GM23248 (cell line): ENCODE measurements at regions not wholly inside any gene's neighbourhood (a gene's known extent, or its start where the extent isn't known, plus 50 kb on each side); places are given as distances from the start of the nearest gene placed in this dataset.

ENCODE experiments used
- DNase-seq: peaks from one replicate; pipeline ENCODE4 v3.0.0-alpha.2; 2015
- H2AFZ ChIP-seq: fragments of 200-600 bp; sonication (generic); 2 replicates; pipeline ENCODE4 v1.6.1; 2016; ENCODE audit warnings: antibody characterized with exemption
- H3F3A ChIP-seq: fragments of 200-600 bp; sonication (generic); 2 replicates; pipeline ENCODE4 v1.6.1; 2016; ENCODE audit warnings: mild to moderate bottlenecking, antibody characterized with exemption, mixed run types; ENCODE audit not compliant: insufficient read depth
- H3K27ac ChIP-seq: fragments of 200-600 bp; sonication (generic); 2 replicates; pipeline ENCODE4 v1.5.1; 2016; ENCODE audit warnings: mild to moderate bottlenecking
- H3K27me3 ChIP-seq: fragments of 200-600 bp; sonication (generic); replicated peaks from 2 replicates; pipeline ENCODE4 v1.6.1; 2016; ENCODE audit warnings: mild to moderate bottlenecking; ENCODE audit not compliant: insufficient read depth
- H3K36me3 ChIP-seq: fragments of 200-600 bp; sonication (generic); 2 replicates; pipeline ENCODE4 v1.6.1; 2016; ENCODE audit warnings: low read depth, mild to moderate bottlenecking
- H3K4me1 ChIP-seq: fragments of 200-600 bp; sonication (generic); 2 replicates; pipeline ENCODE4 v1.6.1; 2016; ENCODE audit warnings: mild to moderate bottlenecking; ENCODE audit not compliant: insufficient read depth
- H3K4me2 ChIP-seq: fragments of 200-600 bp; sonication (generic); one replicate; pipeline ENCODE4 v1.6.1; 2016; ENCODE audit warnings: mild to moderate bottlenecking; ENCODE audit not compliant: unreplicated experiment
- H3K4me3 ChIP-seq: fragments of 200-600 bp; sonication (generic); 2 replicates; pipeline ENCODE4 v1.5.1; 2016; ENCODE audit warnings: mild to moderate bottlenecking
- H3K79me2 ChIP-seq: fragments of 200-600 bp; sonication (generic); 2 replicates; pipeline ENCODE4 v1.6.1; 2016; ENCODE audit warnings: mild to moderate bottlenecking; ENCODE audit not compliant: insufficient read depth
- H3K9ac ChIP-seq: fragments of 200-600 bp; sonication (generic); 2 replicates; pipeline ENCODE4 v1.6.1; 2016; ENCODE audit warnings: mild to moderate bottlenecking
- H3K9me2 ChIP-seq: fragments of 200-600 bp; sonication (generic); 2 replicates; pipeline ENCODE4 v1.6.1; 2016; ENCODE audit warnings: mixed run types, mild to moderate bottlenecking, moderate library complexity; ENCODE audit not compliant: insufficient read depth
- H3K9me3 ChIP-seq: fragments of 200-600 bp; sonication (generic); one replicate; pipeline ENCODE4 v1.6.1; 2017; ENCODE audit warnings: low read depth
- H4K20me1 ChIP-seq: fragments of 200-600 bp; sonication (generic); 2 replicates; pipeline ENCODE4 v1.6.0; 2016; ENCODE audit not compliant: insufficient read depth
- EZH2 ChIP-seq: fragments of 200-600 bp; sonication (generic); IDR thresholded peaks from 2 replicates; pipeline ENCODE4 v1.6.1; 2018; ENCODE audit warnings: antibody characterized with exemption, mild to moderate bottlenecking; ENCODE audit not compliant: insufficient read depth, poor library complexity, severe bottlenecking
- EZH2phosphoT487 ChIP-seq: fragments of 200-600 bp; sonication (generic); IDR thresholded peaks from 2 replicates; pipeline ENCODE4 v1.6.1; 2018; ENCODE audit warnings: antibody characterized with exemption, moderate library complexity, mild to moderate bottlenecking, low read depth; ENCODE audit not compliant: insufficient read depth
- WGBS, 2 experiments: methylation state at CpG; one replicate each; pipeline ENCODE4 v1.1.6; 2015 to 2017; ENCODE audit warnings: low lambda C conversion rate in 2 of 2, low coverage in 1 of 2; ENCODE audit errors: missing lambda C conversion rate in 2 of 2; 5-methylcytosine and 5-hydroxymethylcytosine counted together
- in situ Hi-C: fragments of 300-500 bp; cut with MboI; formaldehyde crosslinking; loops from 2 replicates; pipeline ENCODE4 v1.15.0; 2020

GRCh38 chr4:22969287-22969896 lies 276.7 kb downstream of the GBA3 start:
- Histone ChIP-seq H4K20me1 (no peaks in the 10 kb centered on the region), H3F3A (no peaks in the 10 kb centered on the region), H3K9ac (no peak overlapping the region), H3K4me2 (no peak overlapping the region), H3K9me3 (peaks cover 8% of the 10 kb centered on the region), H3K27ac (no peak overlapping the region), H3K27me3 (no peaks in the 10 kb centered on the region), H3K36me3 (no peaks in the 10 kb centered on the region), H3K4me3 (no peak overlapping the region), H3K4me1 (peaks cover 8% of the 10 kb centered on the region), H3K79me2 (no peaks in the 10 kb centered on the region), H2AFZ (no peak overlapping the region), H3K9me2 (no peaks in the 10 kb centered on the region)
- TF ChIP-seq EZH2phosphoT487 = no peak
- TF ChIP-seq EZH2 = no peak
- DNase-seq = peak; percentile 25
- in situ Hi-C loops = no loop called here
- WGBS, 2 experiments = 14 to 17% methylated on average over 4 of the region's 4 CpGs

GRCh38 chr4:22962295-22962694 lies 269.6 kb downstream of the GBA3 start:
- no peaks in the 10 kb centered on the region for H3K4me1 ChIP-seq
- in situ Hi-C loops = no loop called here
- no peak overlapping the region for H3K4me2 ChIP-seq
- no peaks in the 10 kb centered on the region for H3K9me2 ChIP-seq
- 14 to 18% methylated on average over 4 of the region's 4 CpGs for WGBS, 2 experiments
- H3K9ac ChIP-seq = no peak overlapping the region
- no peaks in the 10 kb centered on the region for H3K27me3 ChIP-seq
- no peak overlapping the region for H2AFZ ChIP-seq
- TF ChIP-seq EZH2 (no peak), EZH2phosphoT487 (no peak)
- H4K20me1 ChIP-seq = no peaks in the 10 kb centered on the region
- H3K4me3 ChIP-seq = no peak overlapping the region
- H3K79me2 ChIP-seq = no peaks in the 10 kb centered on the region
- no peaks in the 10 kb centered on the region for H3F3A ChIP-seq
- peak; percentile 53 for DNase-seq
- no peak overlapping the region for H3K27ac ChIP-seq
- no peaks in the 10 kb centered on the region for H3K9me3 ChIP-seq
- H3K36me3 ChIP-seq = no peaks in the 10 kb centered on the region

- Histone ChIP-seq H3F3A (no peaks in the 10 kb centered on the region), H3K27me3 (no peaks in the 10 kb centered on the region), H2AFZ (no peak overlapping the region), H3K4me3 (no peak overlapping the region), H3K9ac (no peak overlapping the region), H3K4me1 (no peaks in the 10 kb centered on the region), H3K36me3 (no peaks in the 10 kb centered on the region), H3K79me2 (no peaks in the 10 kb centered on the region), H3K9me3 (no peaks in the 10 kb centered on the region), H3K27ac (no peak overlapping the region), H4K20me1 (no peaks in the 10 kb centered on the region), H3K9me2 (no peaks in the 10 kb centered on the region), H3K4me2 (no peak overlapping the region)
- in situ Hi-C loops = no loop called here
- 42 to 45% methylated on average over 3 of the region's 3 CpGs for WGBS, 2 experiments
- DNase-seq = no peak
- no peak for TF ChIP-seq EZH2
- TF ChIP-seq EZH2phosphoT487 = no peak
These were observed 266.7 kb downstream of the GBA3 start for GRCh38 chr4:22959483-22959882.

GRCh38 chr4:22957774-22958309 lies 265.1 kb downstream of the GBA3 start:
- Histone ChIP-seq H3K27me3 (no peaks in the 10 kb centered on the region), H3K4me3 (no peak overlapping the region), H3K4me2 (no peak overlapping the region), H3K9ac (no peak overlapping the region), H3K4me1 (no peaks in the 10 kb centered on the region), H4K20me1 (no peaks in the 10 kb centered on the region), H2AFZ (no peak overlapping the region), H3K9me2 (no peaks in the 10 kb centered on the region), H3K27ac (no peak overlapping the region), H3K79me2 (no peaks in the 10 kb centered on the region), H3K36me3 (no peaks in the 10 kb centered on the region), H3F3A (no peaks in the 10 kb centered on the region), H3K9me3 (no peaks in the 10 kb centered on the region)
- TF ChIP-seq EZH2 (no peak), EZH2phosphoT487 (no peak)
- WGBS, 2 experiments = 0 to 4% methylated on average over 1 of the region's 1 CpG
- DNase-seq = no peak
- in situ Hi-C loops = no loop called here
